SHP77 treated with DMSO at 0.1 percent for 48 hours (cell line): ENCODE measurements at regions not wholly inside any gene's neighbourhood (a gene's known extent, or its start where the extent isn't known, plus 50 kb on each side); places are given as distances from the start of the nearest gene placed in this dataset.

Source experiments
- DNase-seq: peaks from one replicate; lab custom pipeline; 2025; lab: John Stamatoyannopoulos, UW

DNA sequence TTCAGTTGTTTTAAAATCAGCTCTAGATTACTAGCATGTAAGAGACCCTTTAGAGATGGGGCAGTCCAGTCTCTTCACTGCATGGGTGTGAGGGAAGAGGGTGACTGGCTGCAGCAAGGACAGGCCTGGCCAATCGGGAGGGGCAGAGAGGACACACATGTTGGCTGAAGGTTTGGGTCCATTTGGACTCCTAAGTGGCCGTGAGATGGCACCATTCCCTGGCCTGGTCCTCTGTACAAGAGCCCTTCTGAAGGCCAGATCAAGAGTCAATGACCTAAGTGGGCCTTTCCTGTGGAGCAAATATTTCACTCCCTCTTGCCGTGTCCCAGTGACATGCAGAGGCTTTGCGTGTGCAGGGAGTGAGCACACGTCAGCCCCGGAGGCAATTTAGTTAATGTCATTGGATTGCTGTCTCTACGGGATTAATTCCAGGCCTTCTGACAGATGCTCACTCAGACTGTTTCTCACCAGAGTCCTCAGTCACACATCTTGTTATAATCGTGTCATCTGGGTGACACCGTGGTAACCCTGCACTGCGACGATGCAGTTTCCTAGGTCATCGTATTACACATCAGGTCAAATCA is 613.0 kb downstream of the NPHP4 start:
- no peak for DNase-seq

GRCh38 chr1:5376538-5377247 is 615.5 kb downstream of the NPHP4 start:
- DNase-seq: no peak

GRCh38 chr1:5375481-5375880 is 616.7 kb downstream of the NPHP4 start:
- no peak for DNase-seq

DNA sequence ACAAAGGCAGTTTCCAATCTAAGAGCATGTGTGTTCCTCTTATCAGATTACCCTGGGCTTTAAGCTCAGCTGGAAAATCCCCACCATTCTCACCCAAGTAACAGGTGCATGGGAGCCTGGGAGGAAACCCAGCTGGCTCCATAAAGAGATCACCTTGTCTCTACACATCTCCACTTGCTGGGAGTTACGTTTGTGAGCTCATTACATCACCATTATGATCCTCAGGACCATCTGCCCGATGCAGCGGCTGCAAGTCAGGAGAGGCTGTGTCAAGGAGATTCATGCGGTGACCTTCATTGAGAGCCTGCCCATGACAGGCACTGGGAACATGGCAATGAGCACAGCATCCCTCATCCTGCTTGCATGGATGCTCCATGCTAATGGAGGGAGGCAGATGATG is 618.0 kb downstream of the NPHP4 start:
- peak; percentile 25 for DNase-seq

DNA sequence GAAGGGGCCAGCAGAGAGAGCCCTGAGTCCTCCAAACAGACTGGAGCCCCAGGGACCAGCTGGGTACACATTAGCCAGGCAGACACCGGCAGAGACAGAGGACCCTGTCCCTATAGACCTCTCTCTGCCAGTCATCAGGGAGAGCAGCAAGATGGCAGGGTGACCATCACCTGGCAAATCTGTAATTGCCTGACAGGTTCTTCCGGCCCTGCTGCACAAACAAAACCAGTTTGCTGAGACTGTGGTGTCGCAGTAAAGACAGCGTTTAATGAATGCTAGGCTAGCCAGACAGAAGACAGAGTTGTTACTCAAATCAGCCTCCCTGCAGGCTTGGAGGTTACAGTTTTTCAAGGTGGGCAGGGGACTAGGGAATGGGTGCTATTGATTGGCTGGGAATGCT is 618.9 kb downstream of the NPHP4 start:
- peak; percentile 17 for DNase-seq

GRCh38 chr1:5371270-5371669 is 621.0 kb downstream of the NPHP4 start:
- no peak for DNase-seq

DNA sequence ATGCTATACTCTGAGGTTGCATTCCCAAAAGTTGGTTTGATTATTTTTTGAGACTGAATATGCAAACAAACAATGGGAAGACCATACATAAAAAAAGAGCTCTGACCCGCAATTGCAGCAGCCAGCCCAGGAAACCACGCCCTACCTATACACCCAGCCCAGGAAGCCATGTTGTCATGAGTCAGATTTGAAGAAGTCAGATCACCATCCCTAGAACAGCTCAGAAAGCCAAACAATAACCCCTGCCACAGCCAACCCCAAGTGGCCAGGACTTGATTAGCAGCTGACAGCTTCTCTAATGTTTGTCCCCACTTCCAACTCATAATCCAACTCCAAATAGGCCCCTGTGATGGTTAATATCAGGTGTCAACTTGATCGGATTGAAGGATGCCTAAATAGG is 621.9 kb downstream of the NPHP4 start:
- no peak for DNase-seq

GRCh38 chr1:5369223-5369622 is 623.0 kb downstream of the NPHP4 start:
- DNase-seq: no peak

- no peak for DNase-seq
Observed at GRCh38 chr1:5368201-5368600, 624.0 kb downstream of the NPHP4 start.

DNA sequence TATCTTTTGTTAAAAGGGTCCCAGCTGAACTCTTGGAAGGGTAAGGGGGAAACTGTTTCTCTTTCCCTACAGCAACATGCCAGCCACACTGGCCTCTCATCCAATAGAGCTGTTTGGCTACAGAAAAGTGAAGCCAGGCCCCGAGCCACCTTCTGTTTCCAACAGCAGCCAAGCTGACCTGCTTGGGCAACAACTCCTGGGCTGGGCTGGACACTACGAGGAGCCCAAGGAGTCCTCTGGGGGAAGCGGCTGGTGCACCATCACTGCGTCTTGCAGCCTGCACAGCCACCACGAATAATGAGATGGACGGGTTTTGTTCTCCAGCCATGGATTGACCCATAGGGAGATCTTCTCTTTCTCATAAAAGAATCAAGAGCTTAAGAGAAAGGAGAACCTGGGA is 624.9 kb downstream of the NPHP4 start:
- DNase-seq: no peak

- DNase-seq: no peak
Observed at GRCh38 chr1:5365751-5366150, 626.5 kb downstream of the NPHP4 start.

DNA sequence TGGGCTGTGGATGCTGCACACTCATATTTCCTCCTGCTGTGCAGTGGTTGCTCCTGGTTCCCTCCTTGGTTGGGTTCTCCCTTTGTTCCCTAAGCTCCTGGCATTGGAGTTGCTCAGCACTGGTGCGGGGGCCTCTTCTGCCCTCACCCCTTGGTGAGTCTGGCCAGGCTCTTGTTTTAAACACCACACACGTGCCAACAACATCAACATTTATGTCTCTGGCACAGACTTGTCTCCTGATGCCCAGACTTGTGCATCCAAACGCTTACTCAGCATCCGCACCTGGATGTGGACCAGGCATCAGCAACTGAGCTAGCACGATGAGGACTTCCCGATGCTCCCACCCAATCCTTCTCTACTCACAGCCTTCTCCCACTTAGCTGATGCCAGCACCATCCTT is 627.6 kb downstream of the NPHP4 start:
- DNase-seq: no peak

GRCh38 chr1:5354681-5355080 is 637.5 kb downstream of the NPHP4 start:
- DNase-seq: no peak

DNA sequence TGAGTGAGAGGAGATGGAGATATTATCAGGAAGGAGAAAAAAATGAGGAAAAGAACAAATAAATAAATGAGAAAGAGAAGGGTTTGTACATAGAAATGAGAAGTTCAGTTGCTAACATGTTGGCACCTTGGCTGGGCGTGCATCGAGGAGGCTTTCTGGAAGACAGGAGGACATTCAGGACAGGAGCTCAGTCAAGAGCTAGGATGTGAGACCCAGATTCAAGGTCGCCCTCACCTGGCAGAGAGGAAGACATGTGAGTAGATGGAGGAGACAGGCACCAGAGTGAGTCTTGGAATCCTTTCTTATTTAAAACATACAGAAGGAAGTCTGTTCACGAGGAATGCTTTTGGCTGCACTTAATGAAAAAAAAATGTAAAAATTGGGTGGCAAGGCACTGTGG is 640.9 kb downstream of the NPHP4 start:
- DNase-seq: no peak

DNA sequence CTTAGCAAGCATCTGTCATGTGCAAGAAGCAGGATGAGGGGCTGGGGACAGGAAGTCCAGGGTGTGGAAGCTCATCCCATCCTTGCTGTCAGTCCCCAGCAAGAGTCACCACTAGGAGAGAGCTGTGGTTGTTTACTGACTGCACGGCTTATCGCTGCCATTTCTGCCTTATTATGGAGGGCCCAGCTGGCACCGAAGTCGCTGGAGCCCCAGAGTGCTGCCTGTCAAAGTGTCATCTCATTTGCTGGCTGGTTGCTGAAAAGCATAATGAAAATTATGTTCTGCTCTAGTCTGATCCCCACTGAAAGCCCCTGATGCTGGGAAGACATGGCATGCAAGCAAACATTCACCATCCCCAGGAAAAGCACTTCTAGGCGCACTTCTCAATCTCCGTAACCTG is 642.7 kb downstream of the NPHP4 start:
- no peak for DNase-seq

DNA sequence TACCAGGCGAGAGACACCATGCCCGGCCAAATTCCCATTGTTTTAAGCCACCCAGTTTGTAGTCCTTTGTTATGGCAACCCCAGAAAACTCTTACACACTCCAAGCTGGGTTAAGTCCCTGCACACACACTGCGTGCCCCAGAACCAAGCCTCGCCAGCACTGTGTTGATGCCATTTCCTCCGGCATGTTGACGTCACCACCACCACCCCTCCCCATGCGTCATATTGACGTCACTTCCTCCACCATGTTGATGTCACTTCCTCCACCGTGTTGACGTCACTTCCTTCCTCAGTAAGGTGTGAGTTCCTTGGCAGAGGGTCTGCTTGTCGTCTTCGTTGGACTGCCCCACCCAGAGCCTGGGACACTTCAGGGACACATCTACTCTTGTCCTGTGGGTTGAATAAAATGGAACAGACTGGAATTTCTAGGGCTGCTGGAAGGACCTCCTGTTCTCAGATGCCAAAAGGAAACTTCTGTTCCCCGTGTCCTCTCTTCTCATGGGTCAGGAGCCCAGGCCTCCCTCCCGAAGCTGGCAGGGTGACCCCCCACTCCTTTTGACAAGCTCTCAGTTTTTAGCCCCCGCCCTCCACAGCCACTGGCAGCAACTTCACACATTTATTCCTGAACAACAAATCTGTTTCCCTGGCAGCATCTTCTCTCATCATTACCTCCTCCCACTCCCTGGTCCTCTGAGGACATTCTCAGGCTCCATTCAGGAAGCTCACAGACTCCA is 643.3 kb downstream of the NPHP4 start:
- DNase-seq: no peak

- no peak for DNase-seq
Observed at GRCh38 chr1:5347726-5348125, 644.5 kb downstream of the NPHP4 start.

- no peak for DNase-seq
Observed at GRCh38 chr1:5345556-5345955, 646.7 kb downstream of the NPHP4 start.

- DNase-seq: no peak
Observed at GRCh38 chr1:5343256-5344020, 648.8 kb downstream of the NPHP4 start.

DNA sequence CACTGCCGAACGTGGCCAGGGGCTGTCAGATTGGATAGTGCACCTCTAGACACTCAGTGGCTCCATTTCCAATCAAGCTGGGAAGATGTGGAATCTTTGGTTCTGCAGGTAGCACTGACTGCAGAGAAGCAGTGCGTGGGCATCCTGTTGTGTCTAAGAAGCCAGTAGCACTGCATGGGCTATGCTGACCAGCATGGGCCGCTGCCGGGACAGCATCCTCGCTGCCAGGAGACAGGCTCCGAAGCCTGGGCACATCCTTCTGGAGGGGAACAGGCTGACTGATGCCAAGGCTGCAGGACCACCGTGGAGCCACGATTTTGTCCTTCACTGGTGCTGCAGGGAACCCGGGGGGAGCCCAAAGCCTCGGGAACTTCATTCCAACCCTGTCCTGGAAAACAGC is 649.4 kb downstream of the NPHP4 start:
- DNase-seq: no peak

DNA sequence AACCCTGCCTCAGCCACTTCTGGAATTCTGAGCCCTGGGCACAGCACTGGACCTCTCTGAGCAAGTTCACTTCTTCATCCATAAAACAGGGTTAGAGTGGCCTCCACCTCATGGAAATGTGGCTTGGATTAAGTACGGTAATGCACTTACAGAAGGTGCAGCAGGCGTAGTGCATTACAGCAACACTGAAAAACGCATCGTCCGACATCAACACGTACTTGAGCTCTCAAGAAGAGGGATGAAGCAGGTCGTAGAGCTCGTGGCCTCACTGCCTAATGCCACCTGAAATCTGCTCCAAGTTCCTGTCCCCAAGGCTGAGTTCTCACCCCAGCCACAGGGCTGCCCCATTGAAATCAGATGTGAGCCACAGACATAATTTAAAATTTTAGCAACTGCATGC is 650.1 kb downstream of the NPHP4 start:
- DNase-seq: no peak

- DNase-seq: no peak
Observed at GRCh38 chr1:5341471-5341870, 650.8 kb downstream of the NPHP4 start.
